Thoracic aorta (tissue), 2 donors: ENCODE measurements at regions not wholly inside any gene's neighbourhood (a gene's known extent, or its start where the extent isn't known, plus 50 kb on each side); places are given as distances from the start of the nearest gene placed in this dataset.

Experiments used
- ATAC-seq: fragments of 150-250 bp; one replicate; pipeline ENCODE4 v1.8.0; 2017; ENCODE audit warnings: low read depth; ENCODE audit not compliant: insufficient number of reproducible peaks, low FRiP score
- DNase-seq: peaks from one replicate; pipeline ENCODE4 v3.0.0-alpha.2; 2020; ENCODE audit warnings: low spot score
- H3K27ac ChIP-seq, 2 donors: fragments of 200-600 bp; sonication (generic); 1 replicate in 1 of 2; 2 replicates in 1 of 2; pipeline ENCODE4 v1.5.1; 2016; ENCODE audit warnings: mild to moderate bottlenecking in 2 of 2, moderate library complexity in 2 of 2
- H3K27me3 ChIP-seq: fragments of 200-600 bp; sonication (generic); replicated peaks from 2 replicates; pipeline ENCODE4 v1.6.0; 2016; ENCODE audit warnings: mild to moderate bottlenecking; ENCODE audit not compliant: insufficient read depth
- H3K36me3 ChIP-seq: fragments of 200-600 bp; sonication (generic); one replicate; pipeline ENCODE4 v1.5.1; 2016
- H3K4me1 ChIP-seq, 2 donors: fragments of 200-600 bp; sonication (generic); 1 replicate in 1 of 2; 2 replicates in 1 of 2; pipeline versions ENCODE4 v1.5.1 to v1.6.0; 2016; ENCODE audit warnings: low read depth in 2 of 2, mild to moderate bottlenecking in 1 of 2; ENCODE audit not compliant: control insufficient read depth in 1 of 2
- H3K4me3 ChIP-seq: fragments of 200-600 bp; sonication (generic); 2 replicates; pipeline ENCODE4 v1.5.1; 2016; ENCODE audit warnings: mild to moderate bottlenecking
- H3K9me3 ChIP-seq: fragments of 200-600 bp; sonication (generic); 2 replicates; pipeline ENCODE4 v1.5.1; 2016
- CTCF ChIP-seq: fragments of 200-600 bp; sonication (generic); IDR thresholded peaks from one replicate; pipeline ENCODE4 v1.5.1; 2019; ENCODE audit warnings: antibody characterized with exemption

GRCh38 chr9:29637471-29638237 lies 2064.4 kb upstream of the C9orf72 start:
- Histone ChIP-seq H3K36me3 (no peaks in the 10 kb centered on the region), H3K27ac (no peak overlapping the region), H3K4me3 (no peak overlapping the region), H3K9me3 (no peaks in the 10 kb centered on the region), H3K27me3 (no peaks in the 10 kb centered on the region), H3K4me1 (no peaks in the 10 kb centered on the region)
- ATAC-seq (no peak), DNase-seq (no peak)
- TF ChIP-seq CTCF: no peak

- TF ChIP-seq CTCF: no peak
- ATAC-seq: no peak
These were observed 2067.2 kb upstream of the C9orf72 start for GRCh38 chr9:29640507-29640906.

GRCh38 chr9:29644514-29644913 lies 2071.2 kb upstream of the C9orf72 start:
- no peak for TF ChIP-seq CTCF
- ATAC-seq: no peak
- no peaks in the 10 kb centered on the region for H3K4me1 ChIP-seq

More at GRCh38 chr9:29640507-29640906, 2067.2 kb upstream of the C9orf72 start:
- Histone ChIP-seq H3K27ac (no peak overlapping the region), H3K4me1 (no peaks in the 10 kb centered on the region), H3K4me3 (no peak overlapping the region), H3K9me3 (no peaks in the 10 kb centered on the region), H3K36me3 (no peaks in the 10 kb centered on the region), H3K27me3 (no peaks in the 10 kb centered on the region)
- DNase-seq: no peak

GRCh38 chr9:29647451-29647850 lies 2074.2 kb upstream of the C9orf72 start:
- Histone ChIP-seq H3K4me1 (no peaks in the 10 kb centered on the region), H3K9me3 (no peaks in the 10 kb centered on the region), H3K27ac (no peak overlapping the region), H3K36me3 (no peaks in the 10 kb centered on the region), H3K4me3 (no peak overlapping the region), H3K27me3 (no peaks in the 10 kb centered on the region)
- DNase-seq: no peak
- no peak for ATAC-seq
- no peak for TF ChIP-seq CTCF

More at GRCh38 chr9:29644514-29644913, 2071.2 kb upstream of the C9orf72 start:
- Histone ChIP-seq H3K9me3 (no peaks in the 10 kb centered on the region), H3K27ac (no peak overlapping the region), H3K27me3 (no peaks in the 10 kb centered on the region), H3K36me3 (no peaks in the 10 kb centered on the region), H3K4me3 (no peak overlapping the region)
- no peak for DNase-seq

- H3K9me3 ChIP-seq: no peaks in the 10 kb centered on the region
- no peak for TF ChIP-seq CTCF
These were observed 2074.9 kb upstream of the C9orf72 start for GRCh38 chr9:29648132-29648531.

More at GRCh38 chr9:29648132-29648531, 2074.9 kb upstream of the C9orf72 start:
- no peaks in the 10 kb centered on the region for H3K27me3 ChIP-seq
- H3K4me3 ChIP-seq: no peak overlapping the region
- H3K27ac ChIP-seq: no peak overlapping the region
- no peak for DNase-seq
- ATAC-seq: no peak
- H3K36me3 ChIP-seq: no peaks in the 10 kb centered on the region
- no peaks in the 10 kb centered on the region for H3K4me1 ChIP-seq
